HCT116 (cell line): ENCODE measurements at regions not wholly inside any gene's neighbourhood (a gene's known extent, or its start where the extent isn't known, plus 50 kb on each side); places are given as distances from the start of the nearest gene placed in this dataset.

Source experiments
- ATAC-seq: fragments of 200-7000 bp; cut with Tn5 transposase; 2 replicates; pipeline ENCODE4 v1.9.1; 2020; ENCODE audit warnings: mild to moderate bottlenecking, moderate library complexity
- BruUV-seq: library from RNA; stranded (reverse); fragments of 400-500 nt; replicated peaks from 2 replicates; lab custom pipeline; 2021; lab: Mats Ljungman, UMichigan
- CTCF ChIA-PET: fragments of 300-600 bp; sonication (Branson Sonifier 250); formaldehyde crosslinking; loops from one replicate; lab custom pipeline; 2021; ENCODE audit warnings: antibody characterized with exemption; lab: Charles Lee
- POLR2A ChIA-PET: fragments of 300-600, 350-600 bp; sonication (Branson Sonifier 250); formaldehyde crosslinking; loops from one replicate; lab custom pipeline; 2021; ENCODE audit warnings: antibody characterized with exemption; lab: Charles Lee
- RAD21 ChIA-PET, 2 experiments: fragments of 300-600 bp; sonication (Branson Sonifier 250); formaldehyde crosslinking; loops; one replicate each; lab custom pipeline; 2023; ENCODE audit warnings: low total read pairs in 2 of 2; ENCODE audit not compliant: uncharacterized antibody in 2 of 2, unreplicated experiment in 2 of 2, low non-redundant PET in 1 of 2; lab: Charles Lee
- DNase-seq: peaks from one replicate; pipeline ENCODE4 v3.0.0-alpha.2; 2010; ENCODE audit warnings: low read depth, low spot score
- H2AFZ ChIP-seq: fragments of 200-600 bp; shearing (Covaris generic), sonication (generic); 2 replicates; pipeline ENCODE4 v1.6.1; 2017; ENCODE audit warnings: low read depth, mixed run types, mixed read lengths, antibody characterized with exemption, low read length; ENCODE audit not compliant: poor library complexity, severe bottlenecking
- H3K27ac ChIP-seq: 2 replicates; pipeline ENCODE4 v1.5.1; 2012; ENCODE audit warnings: low read depth, low read length
- H3K27me3 ChIP-seq: fragments of 200-600 bp; sonication (generic); 2 replicates; pipeline ENCODE4 v1.6.1; 2016; ENCODE audit warnings: mixed run types, low read length, mixed read lengths; ENCODE audit not compliant: insufficient read depth
- H3K36me3 ChIP-seq, 2 experiments: fragments of 200-500 bp in 1 of 2; fragments of 200-600 bp in 1 of 2; sonication (Bioruptor generic) in 1 of 2; sonication (generic) in 1 of 2; 2 replicates each; pipeline versions ENCODE4 v1.5.1 to v1.6.1; 2014 to 2016; ENCODE audit warnings: low read length in 2 of 2, inconsistent platforms in 1 of 2, mixed read lengths in 1 of 2, mixed run types in 1 of 2; ENCODE audit not compliant: insufficient read depth in 2 of 2, control insufficient read depth in 1 of 2
- H3K4me1 ChIP-seq, 2 experiments: fragments of 200-600 bp in 1 of 2; sonication (generic) in 1 of 2; 2 replicates each; pipeline versions ENCODE4 v1.5.1 to v1.6.1; 2012 to 2017; ENCODE audit warnings: low read length in 2 of 2, inconsistent platforms in 1 of 2, mild to moderate bottlenecking in 1 of 2, mixed read lengths in 1 of 2, mixed run types in 1 of 2, moderate library complexity in 1 of 2; ENCODE audit not compliant: insufficient read depth in 2 of 2, control insufficient read depth in 1 of 2
- H3K4me2 ChIP-seq: fragments of 200-600 bp; sonication (generic); 2 replicates; pipeline ENCODE4 v1.6.1; 2017; ENCODE audit warnings: mixed run types, low read length, mixed read lengths
- H3K4me3 ChIP-seq, 2 experiments: fragments of 200-600 bp in 1 of 2; sonication (generic) in 1 of 2; replicated peaks in 1 of 2; 2 replicates each; pipeline ENCODE4 v1.5.1; 2011 to 2016; ENCODE audit warnings: low read length in 2 of 2, control low read depth in 1 of 2, low read depth in 1 of 2, mild to moderate bottlenecking in 1 of 2, mixed read lengths in 1 of 2, mixed run types in 1 of 2
- H3K79me2 ChIP-seq: fragments of 200-600 bp; sonication (generic); 2 replicates; pipeline ENCODE4 v1.6.1; 2017; ENCODE audit warnings: mild to moderate bottlenecking, mixed run types, low read length, moderate library complexity, mixed read lengths; ENCODE audit not compliant: insufficient read depth
- H3K9ac ChIP-seq: fragments of 200-600 bp; sonication (generic); 2 replicates; pipeline ENCODE4 v1.6.1; 2016; ENCODE audit warnings: low read length, mixed read lengths
- H3K9me2 ChIP-seq: fragments of 200-600 bp; sonication (generic), shearing (Covaris generic); 2 replicates; pipeline ENCODE4 v1.6.1; 2017; ENCODE audit warnings: mixed run types, mild to moderate bottlenecking, moderate library complexity; ENCODE audit not compliant: insufficient read depth
- H3K9me3 ChIP-seq, 2 experiments: fragments of 200-500 bp in 1 of 2; fragments of 200-600 bp in 1 of 2; sonication (Bioruptor generic) in 1 of 2; sonication (generic) in 1 of 2; 2 replicates each; pipeline ENCODE4 v1.6.1; 2014 to 2017; ENCODE audit warnings: low read length in 2 of 2, mixed read lengths in 2 of 2, inconsistent platforms in 1 of 2, low read depth in 1 of 2, mild to moderate bottlenecking in 1 of 2, mixed run types in 1 of 2, moderate library complexity in 1 of 2; ENCODE audit not compliant: control insufficient read depth in 1 of 2, insufficient read depth in 1 of 2
- H4K20me1 ChIP-seq: fragments of 200-600 bp; sonication (generic), shearing (Covaris generic); 2 replicates; pipeline ENCODE4 v1.6.1; 2017; ENCODE audit warnings: mixed run types, mild to moderate bottlenecking, moderate library complexity; ENCODE audit not compliant: insufficient read depth
- ATF3 ChIP-seq: IDR thresholded peaks from 2 replicates; pipeline ENCODE4 v1.6.1; 2012
- CBX3 ChIP-seq: IDR thresholded peaks from 2 replicates; pipeline ENCODE4 v1.6.1; 2012; ENCODE audit warnings: low read depth
- CEBPB ChIP-seq: IDR thresholded peaks from 2 replicates; pipeline ENCODE4 v1.6.1; 2012; ENCODE audit warnings: low read depth
- EGR1 ChIP-seq: IDR thresholded peaks from 2 replicates; pipeline ENCODE4 v1.6.1; 2012; ENCODE audit warnings: low read depth
- ELF1 ChIP-seq: IDR thresholded peaks from 2 replicates; pipeline ENCODE4 v1.6.1; 2012; ENCODE audit warnings: low read depth, borderline replicate concordance
- EZH2phosphoT487 ChIP-seq: fragments of 200-600 bp; IDR thresholded peaks from 2 replicates; pipeline ENCODE4 v1.6.1; 2018; ENCODE audit warnings: antibody characterized with exemption, borderline replicate concordance
- FOSL1 ChIP-seq: IDR thresholded peaks from 2 replicates; pipeline ENCODE4 v1.6.1; 2012; ENCODE audit warnings: low read depth
- JUND ChIP-seq: IDR thresholded peaks from 2 replicates; pipeline ENCODE4 v1.6.1; 2012
- POLR2AphosphoS5 ChIP-seq: IDR thresholded peaks from 2 replicates; pipeline ENCODE4 v1.6.1; 2011; ENCODE audit warnings: mild to moderate bottlenecking, low read depth, low read length, moderate library complexity
- RAD21 ChIP-seq: IDR thresholded peaks from 2 replicates; pipeline ENCODE4 v1.6.1; 2012; ENCODE audit warnings: low read depth, mild to moderate bottlenecking
- REST ChIP-seq: IDR thresholded peaks from 2 replicates; pipeline ENCODE4 v1.6.1; 2012; ENCODE audit warnings: low read depth
- SRF ChIP-seq: IDR thresholded peaks from 2 replicates; pipeline ENCODE4 v1.6.1; 2012; ENCODE audit warnings: low read depth
- TCF7L2 ChIP-seq: IDR thresholded peaks from 2 replicates; pipeline ENCODE4 v1.7.0; 2011; ENCODE audit warnings: borderline replicate concordance, inconsistent platforms; ENCODE audit not compliant: insufficient read depth, insufficient read length; ENCODE audit errors: extremely low read depth
- YY1 ChIP-seq: IDR thresholded peaks from 2 replicates; pipeline ENCODE4 v1.6.1; 2011; ENCODE audit warnings: low read length, low read depth, moderate library complexity, mild to moderate bottlenecking; ENCODE audit not compliant: insufficient replicate concordance; ENCODE audit errors: extremely low read depth
- ZFX ChIP-seq: fragments of 450-650 bp; IDR thresholded peaks from 2 replicates; pipeline ENCODE4 v1.6.1; 2017
- ZNF274 ChIP-seq: fragments of 200-500 bp; sonication (Bioruptor generic); IDR thresholded peaks from 2 replicates; pipeline ENCODE4 v1.6.1; 2014; ENCODE audit warnings: mild to moderate bottlenecking, low read depth, low read length, inconsistent platforms
- intact Hi-C: fragments of 100-400 bp; cut with micrococcal nuclease; formaldehyde crosslinking; loops from 2 replicates; pipeline ENCODE4 v1.10.0; 2022
- TF ChIP-seq, protein P1 (sequence below): IDR thresholded peaks from 2 replicates; pipeline ENCODE4 v1.6.1; 2012

DNA sequence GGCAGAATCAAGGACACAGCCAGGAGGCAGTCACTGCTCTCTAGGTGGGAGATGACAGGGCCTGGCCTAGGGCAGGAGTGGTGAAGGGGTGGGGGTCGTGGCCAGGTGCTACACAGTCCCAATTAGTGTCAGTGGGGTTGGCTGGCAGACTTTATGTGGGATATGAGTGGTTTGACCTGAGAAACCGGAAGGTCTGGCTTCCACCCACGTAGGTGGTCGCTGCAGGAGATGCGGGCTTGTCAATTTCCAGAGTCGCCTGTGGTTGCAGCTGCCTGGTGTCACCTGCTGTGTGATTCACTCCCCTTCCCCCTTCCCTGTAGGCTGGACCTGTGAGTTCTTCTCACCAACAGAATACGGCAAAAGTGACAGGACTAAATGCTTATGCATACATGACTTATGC lies 124.3 kb downstream of the KLF6 start:
- no peak overlapping the region for H3K4me2 ChIP-seq
- no peak for DNase-seq
- no peaks in the 10 kb centered on the region for H3K4me1 ChIP-seq
- ChIA-PET POLR2A (no interaction called here), CTCF (no interaction called here), RAD21 (no interaction called here)
- H3K9me3 ChIP-seq, result no peaks in the 10 kb centered on the region
- TF ChIP-seq EGR1 (no peak), POLR2AphosphoS5 (no peak), JUND (no peak), ATF3 (no peak), ZFX (no peak), SRF (no peak), CBX3 (no peak), REST (no peak), FOSL1 (no peak), TCF7L2 (no peak), RAD21 (no peak), ELF1 (no peak), EZH2phosphoT487 (no peak), CEBPB (no peak), ZNF274 (no peak), YY1 (no peak)
- TF ChIP-seq, protein P1, sequence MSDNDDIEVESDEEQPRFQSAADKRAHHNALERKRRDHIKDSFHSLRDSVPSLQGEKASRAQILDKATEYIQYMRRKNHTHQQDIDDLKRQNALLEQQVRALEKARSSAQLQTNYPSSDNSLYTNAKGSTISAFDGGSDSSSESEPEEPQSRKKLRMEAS, result no peak
- no peaks in the 10 kb centered on the region for H3K9me2 ChIP-seq
- ATAC-seq, result no peak
- no peak overlapping the region for H3K9ac ChIP-seq
- no peak overlapping the region for H3K27ac ChIP-seq
- H4K20me1 ChIP-seq, result no peaks in the 10 kb centered on the region
- H3K36me3 ChIP-seq, result no peaks in the 10 kb centered on the region
- intact Hi-C loops, result no loop called here
- no peak overlapping the region for H3K4me3 ChIP-seq
- no peak overlapping the region for H2AFZ ChIP-seq
- no peaks in the 10 kb centered on the region for H3K27me3 ChIP-seq
- no TSS peak for BruUV-seq
- no peaks in the 10 kb centered on the region for H3K79me2 ChIP-seq
